HepG2 (cell line): ENCODE measurements at regions not wholly inside any gene's neighbourhood (a gene's known extent, or its start where the extent isn't known, plus 50 kb on each side); places are given as distances from the start of the nearest gene placed in this dataset.

Experiments
- ATAC-seq: fragments of 200-7000 bp; cut with Tn5 transposase; 3 replicates; pipeline ENCODE4 v1.9.1; 2020; ENCODE audit warnings: mild to moderate bottlenecking, moderate library complexity
- BruUV-seq: library from RNA; stranded (reverse); fragments of 400-500 nt; replicated peaks from 2 replicates; lab custom pipeline; 2021; lab: Mats Ljungman, UMichigan
- CTCF ChIA-PET: fragments of 300-600 bp; formaldehyde crosslinking; extraction: SDS; loops from one replicate; lab custom pipeline; 2021; ENCODE audit warnings: low total read pairs, inconsistent platforms, low intra/inter-chr PET ratio; lab: Yijun Ruan, JAX
- POLR2A ChIA-PET: fragments of 350-600 bp; sonication (Branson Sonifier 250); formaldehyde crosslinking; loops from one replicate; lab custom pipeline; 2020; ENCODE audit warnings: antibody characterized with exemption, inconsistent platforms; lab: Yijun Ruan, JAX
- DNase-seq: peaks from one replicate; pipeline ENCODE4 v3.0.0-alpha.2; 2015; ENCODE audit warnings: low spot score
- FAIRE-seq: peaks from 3 replicates; lab custom pipeline; 2011; peaks lifted over from hg19 to GRCh38; lab: Jason Lieb, UNC
- H2AFZ ChIP-seq: one replicate; pipeline ENCODE4 v1.6.1; 2011; ENCODE audit warnings: low read length, inconsistent platforms
- H3K27ac ChIP-seq: fragments of 300-600 bp; 3 replicates; pipeline ENCODE4 v1.8.0; 2011; ENCODE audit warnings: mixed run types, mild to moderate bottlenecking, mixed read lengths, low read length, inconsistent platforms; ENCODE audit not compliant: insufficient read depth; ENCODE audit errors: extremely low read length
- H3K27me3 ChIP-seq, 2 experiments: fragments of 200-600 bp in 1 of 2; 2 replicates in 1 of 2; 3 replicates in 1 of 2; pipeline versions ENCODE4 v1.6.0 to v1.8.0; 2011; ENCODE audit warnings: low read length in 2 of 2, mild to moderate bottlenecking in 2 of 2, moderate library complexity in 2 of 2, inconsistent platforms in 1 of 2; ENCODE audit not compliant: insufficient read depth in 2 of 2, control insufficient read depth in 1 of 2
- H3K36me3 ChIP-seq, 2 experiments: fragments of 200-600 bp in 1 of 2; replicated peaks in 1 of 2; 2 replicates in 1 of 2; 3 replicates in 1 of 2; pipeline versions ENCODE4 v1.5.1 to v1.8.0; 2011; ENCODE audit warnings: low read length in 2 of 2, inconsistent platforms in 1 of 2; ENCODE audit not compliant: insufficient read depth in 2 of 2, control insufficient read depth in 1 of 2
- H3K4me1 ChIP-seq: 2 replicates; pipeline ENCODE4 v1.5.1; 2012; ENCODE audit warnings: low read length, inconsistent platforms; ENCODE audit not compliant: insufficient read depth
- H3K4me2 ChIP-seq: 2 replicates; pipeline ENCODE4 v1.6.0; 2011; ENCODE audit warnings: low read depth, low read length, inconsistent platforms
- H3K4me3 ChIP-seq, 3 experiments: fragments of 200-600 bp in 1 of 3; sonication (generic), shearing (Covaris generic) in 1 of 3; replicated peaks in 1 of 3; 2 replicates each; pipeline ENCODE4 v1.5.1; 2011 to 2016; ENCODE audit warnings: low read length in 3 of 3, inconsistent platforms in 2 of 3, low read depth in 2 of 3, mild to moderate bottlenecking in 2 of 3, control low read depth in 1 of 3, mixed read lengths in 1 of 3; ENCODE audit not compliant: insufficient read depth in 1 of 3
- H3K79me2 ChIP-seq: one replicate; pipeline ENCODE4 v1.6.1; 2011; ENCODE audit warnings: low read length, inconsistent platforms; ENCODE audit not compliant: insufficient read depth
- H3K9ac ChIP-seq: 2 replicates; pipeline ENCODE4 v1.6.0; 2011; ENCODE audit warnings: mild to moderate bottlenecking, low read depth, low read length, inconsistent platforms; ENCODE audit not compliant: insufficient read depth
- H3K9me3 ChIP-seq: 2 replicates; pipeline ENCODE4 v1.5.1; 2012; ENCODE audit warnings: mild to moderate bottlenecking, low read length
- H4K20me1 ChIP-seq: 2 replicates; pipeline ENCODE4 v1.6.0; 2011; ENCODE audit warnings: inconsistent platforms, mild to moderate bottlenecking, low read length, moderate library complexity; ENCODE audit not compliant: insufficient read depth
- CENPT ChIP-seq: sonication (generic); formaldehyde crosslinking; IDR thresholded peaks from 2 replicates; pipeline ENCODE4 v1.8.0; 2022; ENCODE audit warnings: low read depth, mild to moderate bottlenecking, moderate library complexity, missing genetic modification reagents
- MAFF ChIP-seq: IDR thresholded peaks from 2 replicates; pipeline ENCODE4 v1.6.1; 2011; ENCODE audit warnings: low read depth, low read length, improper control_type of control experiment
- NFIB ChIP-seq: sonication (generic); formaldehyde crosslinking; IDR thresholded peaks from 2 replicates; pipeline ENCODE4 v1.9.0; 2021; ENCODE audit warnings: missing genetic modification reagents, mild to moderate bottlenecking, borderline replicate concordance
- SIX1 ChIP-seq: sonication (generic); formaldehyde crosslinking; IDR thresholded peaks from 2 replicates; pipeline ENCODE4 v1.4.0; 2020; ENCODE audit warnings: missing genetic modification reagents, borderline replicate concordance
- SMAD3 ChIP-seq: sonication (generic); formaldehyde crosslinking; IDR thresholded peaks from 2 replicates; pipeline ENCODE4 v1.4.0; 2020; ENCODE audit warnings: missing genetic modification reagents
- SNRNP70 ChIP-seq: fragments of 200-400 bp; formaldehyde crosslinking; IDR thresholded peaks from 2 replicates; pipeline ENCODE4 v1.6.1; 2017; ENCODE audit warnings: mild to moderate bottlenecking, low read depth, low read length, moderate library complexity
- SP2 ChIP-seq: sonication (generic); formaldehyde crosslinking; IDR thresholded peaks from 2 replicates; pipeline ENCODE4 v1.5.1; 2020; ENCODE audit warnings: mild to moderate bottlenecking, missing genetic modification reagents
- ZKSCAN1 ChIP-seq: fragments of 150-350 bp; IDR thresholded peaks from 2 replicates; pipeline ENCODE4 v1.6.1; 2014; ENCODE audit warnings: low read length
- ZNF263 ChIP-seq: sonication (generic); formaldehyde crosslinking; IDR thresholded peaks from 2 replicates; pipeline ENCODE4 v1.4.0; 2020; ENCODE audit warnings: missing genetic modification reagents
- ZNF335 ChIP-seq: sonication (generic); formaldehyde crosslinking; IDR thresholded peaks from 2 replicates; pipeline ENCODE4 v1.4.0; 2020; ENCODE audit warnings: missing genetic modification reagents
- ZNF724P ChIP-seq: sonication (generic); formaldehyde crosslinking; IDR thresholded peaks from 2 replicates; pipeline ENCODE4 v1.8.0; 2022; ENCODE audit warnings: missing genetic modification reagents, borderline replicate concordance
- ZNF747 ChIP-seq: sonication (generic); formaldehyde crosslinking; IDR thresholded peaks from 2 replicates; pipeline ENCODE4 v1.8.1; 2023; ENCODE audit warnings: missing genetic modification reagents, mild to moderate bottlenecking, borderline replicate concordance
- WGBS: methylation state at CpG from one replicate; pipeline ENCODE4 v1.1.6; 2017; ENCODE audit warnings: low lambda C conversion rate; 5-methylcytosine and 5-hydroxymethylcytosine counted together
- in situ Hi-C: cut with HindIII; loops from 2 replicates; pipeline ENCODE4 v1.10.0; 2017; ENCODE audit warnings: low pct_unique_long_range_greater_than_20kb; ENCODE audit not compliant: extremely low pct_ligation_motif_present
- intact Hi-C: fragments of 100-400 bp; cut with micrococcal nuclease; formaldehyde crosslinking; loops from one replicate; pipeline ENCODE4 v1.10.0; 2022; ENCODE audit not compliant: unreplicated experiment
- TF ChIP-seq, protein P1 (sequence below): sonication (generic); formaldehyde crosslinking; IDR thresholded peaks from 2 replicates; pipeline ENCODE4 v1.9.0; 2021; ENCODE audit warnings: missing genetic modification reagents, borderline replicate concordance
- TF ChIP-seq, protein P2 (sequence below): sonication (generic); formaldehyde crosslinking; IDR thresholded peaks from 2 replicates; pipeline ENCODE4 v1.5.1; 2020; ENCODE audit warnings: missing genetic modification reagents, mild to moderate bottlenecking, borderline replicate concordance
- TF ChIP-seq, protein P3 (sequence below): sonication (generic); formaldehyde crosslinking; IDR thresholded peaks from 2 replicates; pipeline ENCODE4 v1.5.1; 2020; ENCODE audit warnings: missing genetic modification reagents, mild to moderate bottlenecking, borderline replicate concordance
- TF ChIP-seq, protein P4 (sequence below), 2 experiments: sonication (generic) in 1 of 2; formaldehyde crosslinking in 1 of 2; IDR thresholded peaks; 2 replicates each; pipeline versions ENCODE4 v1.5.1 to v1.6.1; 2011 to 2020; ENCODE audit warnings: borderline replicate concordance in 1 of 2, low read depth in 1 of 2, low read length in 1 of 2, mild to moderate bottlenecking in 1 of 2, missing genetic modification reagents in 1 of 2, moderate library complexity in 1 of 2

DNA sequence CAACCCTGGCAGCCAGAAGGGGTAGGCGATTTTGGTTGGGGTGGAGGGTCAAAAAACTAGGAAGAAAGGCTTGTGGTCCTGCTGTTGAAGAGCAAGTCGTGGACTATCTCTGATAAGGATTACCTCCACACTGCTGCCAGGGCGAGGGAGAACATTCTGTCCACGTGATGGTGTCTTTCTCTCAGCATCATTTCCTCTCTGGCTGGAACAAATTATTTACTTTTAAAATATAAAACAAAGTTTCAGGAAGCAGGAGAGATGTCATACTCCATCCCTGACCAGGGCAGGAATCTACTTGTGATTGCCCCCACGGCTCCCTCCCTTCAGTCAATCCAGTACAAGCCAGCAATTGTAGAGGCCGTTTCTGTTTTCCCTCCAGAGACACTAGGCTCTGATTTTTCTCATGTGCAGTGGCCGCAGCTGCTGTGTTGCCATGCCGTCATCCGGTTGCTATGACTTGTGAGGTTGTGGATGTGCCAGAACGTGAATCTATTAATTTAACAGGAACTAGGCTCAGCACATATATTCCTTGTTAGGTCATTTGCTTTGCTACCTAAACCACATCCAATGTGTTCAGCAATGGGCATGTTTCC, 61.5 kb upstream of the PTGR2 start:
- FAIRE-seq (no peak), ATAC-seq (no peak), DNase-seq (no peak)
- Histone ChIP-seq H3K4me1 (peaks cover 73% of the 10 kb centered on the region), H3K9ac (no peak overlapping the region), H3K9me3 (no peaks in the 10 kb centered on the region), H3K27ac (no peak overlapping the region), H3K79me2 (peaks cover 22% of the 10 kb centered on the region), H3K4me3 (no peak overlapping the region), H3K27me3 (no peaks in the 10 kb centered on the region; a peak in 1 of 5 replicates), H4K20me1 (no peaks in the 10 kb centered on the region), H2AFZ (no peak overlapping the region), H3K4me2 (no peak overlapping the region), H3K36me3 (no peaks in the 10 kb centered on the region)
- POLR2A ChIA-PET: no interaction called here
- intact Hi-C loops: no loop called here
- 61% methylated on average over 10 of the region's 10 CpGs for WGBS
- TF ChIP-seq, protein P1, sequence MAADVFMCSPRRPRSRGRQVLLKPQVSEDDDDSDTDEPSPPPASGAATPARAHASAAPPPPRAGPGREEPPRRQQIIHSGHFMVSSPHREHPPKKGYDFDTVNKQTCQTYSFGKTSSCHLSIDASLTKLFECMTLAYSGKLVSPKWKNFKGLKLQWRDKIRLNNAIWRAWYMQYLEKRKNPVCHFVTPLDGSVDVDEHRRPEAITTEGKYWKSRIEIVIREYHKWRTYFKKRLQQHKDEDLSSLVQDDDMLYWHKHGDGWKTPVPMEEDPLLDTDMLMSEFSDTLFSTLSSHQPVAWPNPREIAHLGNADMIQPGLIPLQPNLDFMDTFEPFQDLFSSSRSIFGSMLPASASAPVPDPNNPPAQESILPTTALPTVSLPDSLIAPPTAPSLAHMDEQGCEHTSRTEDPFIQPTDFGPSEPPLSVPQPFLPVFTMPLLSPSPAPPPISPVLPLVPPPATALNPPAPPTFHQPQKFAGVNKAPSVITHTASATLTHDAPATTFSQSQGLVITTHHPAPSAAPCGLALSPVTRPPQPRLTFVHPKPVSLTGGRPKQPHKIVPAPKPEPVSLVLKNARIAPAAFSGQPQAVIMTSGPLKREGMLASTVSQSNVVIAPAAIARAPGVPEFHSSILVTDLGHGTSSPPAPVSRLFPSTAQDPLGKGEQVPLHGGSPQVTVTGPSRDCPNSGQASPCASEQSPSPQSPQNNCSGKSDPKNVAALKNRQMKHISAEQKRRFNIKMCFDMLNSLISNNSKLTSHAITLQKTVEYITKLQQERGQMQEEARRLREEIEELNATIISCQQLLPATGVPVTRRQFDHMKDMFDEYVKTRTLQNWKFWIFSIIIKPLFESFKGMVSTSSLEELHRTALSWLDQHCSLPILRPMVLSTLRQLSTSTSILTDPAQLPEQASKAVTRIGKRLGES (CRISPR knock-in tag): no peak
- no peak for TF ChIP-seq NFIB (CRISPR knock-in tag)
- TF ChIP-seq ZNF335: no peak
- TF ChIP-seq, protein P2, sequence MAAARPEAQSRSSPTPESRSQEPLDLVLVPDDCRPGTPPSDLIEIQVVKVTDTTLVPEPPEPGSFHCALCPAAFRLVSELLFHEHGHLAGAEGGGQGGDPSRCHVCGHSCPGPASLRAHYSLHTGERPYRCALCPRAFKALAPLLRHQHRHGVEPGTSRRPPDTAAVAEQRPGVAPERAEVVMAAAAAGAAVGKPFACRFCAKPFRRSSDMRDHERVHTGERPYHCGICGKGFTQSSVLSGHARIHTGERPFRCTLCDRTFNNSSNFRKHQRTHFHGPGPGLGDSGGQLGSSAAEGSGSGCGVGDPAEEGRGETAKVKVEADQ (CRISPR knock-in tag): no peak
- TF ChIP-seq SNRNP70: no peak
- no peak for TF ChIP-seq ZNF724P (CRISPR knock-in tag)
- TF ChIP-seq ZNF263 (CRISPR knock-in tag): no peak
- TF ChIP-seq SP2: no peak
- TF ChIP-seq ZKSCAN1: no peak
- no peak for TF ChIP-seq MAFF
- no peak for TF ChIP-seq ZNF747 (CRISPR knock-in tag)
- TF ChIP-seq SMAD3: no peak
- TF ChIP-seq, protein P3, sequence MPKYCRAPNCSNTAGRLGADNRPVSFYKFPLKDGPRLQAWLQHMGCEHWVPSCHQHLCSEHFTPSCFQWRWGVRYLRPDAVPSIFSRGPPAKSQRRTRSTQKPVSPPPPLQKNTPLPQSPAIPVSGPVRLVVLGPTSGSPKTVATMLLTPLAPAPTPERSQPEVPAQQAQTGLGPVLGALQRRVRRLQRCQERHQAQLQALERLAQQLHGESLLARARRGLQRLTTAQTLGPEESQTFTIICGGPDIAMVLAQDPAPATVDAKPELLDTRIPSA (CRISPR knock-in tag): no peak
- TF ChIP-seq CENPT: no peak
- TF ChIP-seq, protein P4, sequence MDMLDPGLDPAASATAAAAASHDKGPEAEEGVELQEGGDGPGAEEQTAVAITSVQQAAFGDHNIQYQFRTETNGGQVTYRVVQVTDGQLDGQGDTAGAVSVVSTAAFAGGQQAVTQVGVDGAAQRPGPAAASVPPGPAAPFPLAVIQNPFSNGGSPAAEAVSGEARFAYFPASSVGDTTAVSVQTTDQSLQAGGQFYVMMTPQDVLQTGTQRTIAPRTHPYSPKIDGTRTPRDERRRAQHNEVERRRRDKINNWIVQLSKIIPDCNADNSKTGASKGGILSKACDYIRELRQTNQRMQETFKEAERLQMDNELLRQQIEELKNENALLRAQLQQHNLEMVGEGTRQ (IDR thresholded peaks at IDR 0.05; ENCODE audit: low read depth, low read length): no peak
- TF ChIP-seq, protein P4 (CRISPR knock-in tag; IDR thresholded peaks at IDR 0.05; ENCODE audit: borderline replicate concordance): no peak
- no peak for TF ChIP-seq SIX1
- no TSS peak for BruUV-seq
- CTCF ChIA-PET: no interaction called here
- in situ Hi-C loops: no loop called here
